Smooth muscle cell (in vitro differentiated cells): ENCODE measurements at regions not wholly inside any gene's neighbourhood (a gene's known extent, or its start where the extent isn't known, plus 50 kb on each side); places are given as distances from the start of the nearest gene placed in this dataset.

Experiments used
- DNase-seq: peaks from one replicate; lab custom pipeline; 2025; ENCODE audit not compliant: unreplicated experiment; lab: John Stamatoyannopoulos, UW
- H2AFZ ChIP-seq: fragments of 200-600 bp; sonication (generic); 2 replicates; pipeline ENCODE4 v1.6.0; 2016; ENCODE audit warnings: antibody characterized with exemption, low read depth, mild to moderate bottlenecking
- H3F3A ChIP-seq: fragments of 200-600 bp; sonication (generic); 2 replicates; pipeline ENCODE4 v1.6.0; 2017; ENCODE audit warnings: antibody characterized with exemption, low read depth
- H3K27ac ChIP-seq: fragments of 200-600 bp; sonication (generic); 2 replicates; pipeline ENCODE4 v1.5.1; 2016; ENCODE audit warnings: low read depth, mild to moderate bottlenecking
- H3K27me3 ChIP-seq: fragments of 200-600 bp; sonication (generic); 2 replicates; pipeline ENCODE4 v1.6.1; 2016; ENCODE audit warnings: low read depth, mild to moderate bottlenecking
- H3K36me3 ChIP-seq: fragments of 200-600 bp; sonication (generic); 2 replicates; pipeline ENCODE4 v1.5.1; 2016; ENCODE audit warnings: low read depth
- H3K4me1 ChIP-seq: fragments of 200-600 bp; sonication (generic); 2 replicates; pipeline ENCODE4 v1.5.1; 2016; ENCODE audit warnings: low read depth
- H3K4me2 ChIP-seq: fragments of 200-600 bp; sonication (generic); 2 replicates; pipeline ENCODE4 v1.6.0; 2016; ENCODE audit warnings: mild to moderate bottlenecking
- H3K4me3 ChIP-seq: fragments of 200-600 bp; sonication (generic); 2 replicates; pipeline ENCODE4 v1.5.1; 2016; ENCODE audit warnings: mild to moderate bottlenecking
- H3K79me2 ChIP-seq: fragments of 200-600 bp; sonication (generic); 2 replicates; pipeline ENCODE4 v1.6.0; 2016; ENCODE audit warnings: low read depth, mild to moderate bottlenecking
- H3K9ac ChIP-seq: fragments of 200-600 bp; sonication (generic); 2 replicates; pipeline ENCODE4 v1.6.0; 2016; ENCODE audit warnings: low read depth
- H3K9me3 ChIP-seq: fragments of 200-600 bp; sonication (generic); replicated peaks from 2 replicates; pipeline ENCODE4 v1.5.1; 2016; ENCODE audit warnings: low read depth
- H4K20me1 ChIP-seq: fragments of 200-600 bp; sonication (generic); 2 replicates; pipeline ENCODE4 v1.6.0; 2016; ENCODE audit warnings: low read depth
- CTCF ChIP-seq: fragments of 200-600 bp; sonication (generic); IDR thresholded peaks from 2 replicates; pipeline ENCODE4 v1.5.1; 2017; ENCODE audit warnings: borderline replicate concordance, mild to moderate bottlenecking, antibody characterized with exemption; ENCODE audit not compliant: insufficient read depth, poor library complexity, severe bottlenecking
- WGBS: methylation state at CpG from one replicate; pipeline ENCODE4 v1.1.7; 2016; ENCODE audit warnings: low lambda C conversion rate; 5-methylcytosine and 5-hydroxymethylcytosine counted together

DNA sequence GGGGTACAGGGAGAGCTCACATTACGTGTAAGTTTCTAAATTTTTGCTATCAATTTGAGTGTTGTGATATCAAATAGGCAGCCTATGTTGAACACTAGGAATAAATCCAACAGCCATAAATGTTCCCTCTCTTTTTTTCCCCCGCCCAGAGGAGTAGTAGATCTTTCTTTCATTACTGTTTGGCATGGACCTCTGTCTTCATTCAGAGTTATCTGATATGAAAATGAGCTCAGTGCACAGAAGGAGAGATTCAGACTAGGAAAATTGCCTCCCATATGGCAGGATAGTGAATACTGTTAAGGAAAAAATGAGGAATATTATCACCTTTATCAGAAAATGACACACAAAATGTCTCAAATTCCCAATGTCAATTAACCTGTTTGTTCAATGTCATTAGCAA is 110.0 kb upstream of the EYS start:
- Histone ChIP-seq H4K20me1 (no peaks in the 10 kb centered on the region), H3K9me3 (no peaks in the 10 kb centered on the region), H3K9ac (no peak overlapping the region), H3K4me3 (no peak overlapping the region), H3F3A (no peaks in the 10 kb centered on the region), H3K4me2 (no peak overlapping the region), H3K79me2 (no peaks in the 10 kb centered on the region), H2AFZ (no peak overlapping the region), H3K27me3 (no peaks in the 10 kb centered on the region), H3K36me3 (no peaks in the 10 kb centered on the region), H3K27ac (no peak overlapping the region), H3K4me1 (no peaks in the 10 kb centered on the region)
- WGBS: 92% methylated on average over 2 of the region's 2 CpGs
- no peak for DNase-seq
- TF ChIP-seq CTCF: no peak

DNA sequence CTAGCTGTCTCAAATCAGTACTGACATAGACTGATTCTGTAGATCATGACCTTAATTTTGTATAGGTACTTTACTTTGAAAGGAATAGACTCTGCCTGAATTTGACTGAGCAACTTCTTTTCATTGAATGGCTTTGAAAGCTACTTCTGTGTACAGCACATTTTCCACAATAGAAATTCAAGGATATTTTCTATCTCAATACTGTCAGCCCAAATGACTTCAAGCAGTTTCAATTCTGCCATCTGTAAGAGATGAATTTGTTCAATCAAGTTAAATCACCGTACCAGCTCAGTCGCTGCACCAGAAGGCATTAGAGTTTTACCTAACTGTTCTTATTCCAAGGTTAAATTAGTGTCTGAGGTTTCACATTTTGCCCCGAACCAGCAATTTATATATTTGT is 107.0 kb upstream of the EYS start:
- no peaks in the 10 kb centered on the region for H4K20me1 ChIP-seq
- H3K4me1 ChIP-seq: no peaks in the 10 kb centered on the region
- H3K27ac ChIP-seq: no peak overlapping the region
- 62% methylated on average over 3 of the region's 3 CpGs for WGBS
- no peaks in the 10 kb centered on the region for H3K27me3 ChIP-seq
- no peak overlapping the region for H2AFZ ChIP-seq
- no peaks in the 10 kb centered on the region for H3K9me3 ChIP-seq
- H3K79me2 ChIP-seq: no peaks in the 10 kb centered on the region
- H3K9ac ChIP-seq: no peak overlapping the region
- no peaks in the 10 kb centered on the region for H3F3A ChIP-seq
- no peak for TF ChIP-seq CTCF
- H3K36me3 ChIP-seq: no peaks in the 10 kb centered on the region
- no peak overlapping the region for H3K4me2 ChIP-seq
- H3K4me3 ChIP-seq: no peak overlapping the region
- DNase-seq: no peak

GRCh38 chr6:65803186-65803585 is 96.2 kb upstream of the EYS start:
- no peaks in the 10 kb centered on the region for H3K79me2 ChIP-seq
- no peak overlapping the region for H2AFZ ChIP-seq
- no peak for DNase-seq
- TF ChIP-seq CTCF: no peak
- no peak overlapping the region for H3K4me3 ChIP-seq
- no peaks in the 10 kb centered on the region for H3K36me3 ChIP-seq
- H3K27me3 ChIP-seq: no peaks in the 10 kb centered on the region
- no peaks in the 10 kb centered on the region for H3F3A ChIP-seq
- H3K4me2 ChIP-seq: no peak overlapping the region
- H3K27ac ChIP-seq: no peak overlapping the region
- H4K20me1 ChIP-seq: no peaks in the 10 kb centered on the region
- H3K9ac ChIP-seq: no peak overlapping the region
- no peaks in the 10 kb centered on the region for H3K4me1 ChIP-seq
- H3K9me3 ChIP-seq: no peaks in the 10 kb centered on the region

DNA sequence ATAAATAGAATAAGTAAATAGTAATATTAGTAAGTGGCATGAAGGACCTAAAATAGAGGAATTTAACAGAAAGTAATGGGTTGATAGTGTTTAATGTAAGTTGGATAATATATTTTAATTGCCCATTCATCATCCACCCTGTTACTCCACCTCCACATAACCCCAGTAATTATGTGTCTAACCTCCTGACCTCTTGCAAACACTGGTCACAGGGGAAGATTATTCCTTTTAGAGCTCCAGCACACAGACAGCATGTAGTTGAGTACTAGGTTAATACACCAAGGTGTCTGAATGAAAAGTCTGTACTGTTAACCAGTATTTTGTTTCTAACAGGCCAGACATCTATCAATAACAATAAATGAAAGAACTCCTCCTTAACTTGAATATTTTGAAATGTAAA is 92.4 kb upstream of the EYS start:
- no peaks in the 10 kb centered on the region for H3K9me3 ChIP-seq
- no peaks in the 10 kb centered on the region for H3K4me1 ChIP-seq
- no peaks in the 10 kb centered on the region for H3K36me3 ChIP-seq
- H3K27me3 ChIP-seq: no peaks in the 10 kb centered on the region
- no peak overlapping the region for H3K4me2 ChIP-seq
- H3K9ac ChIP-seq: no peak overlapping the region
- no peaks in the 10 kb centered on the region for H3F3A ChIP-seq
- no peak for DNase-seq
- H2AFZ ChIP-seq: no peak overlapping the region
- no peaks in the 10 kb centered on the region for H3K79me2 ChIP-seq
- TF ChIP-seq CTCF: no peak
- no peak overlapping the region for H3K27ac ChIP-seq
- H4K20me1 ChIP-seq: no peaks in the 10 kb centered on the region
- no peak overlapping the region for H3K4me3 ChIP-seq
